ENCODE measurements at regions not wholly inside any gene's neighbourhood (a gene's known extent, or its start where the extent isn't known, plus 50 kb on each side); places are given as distances from the start of the nearest gene placed in this dataset.

DNA sequence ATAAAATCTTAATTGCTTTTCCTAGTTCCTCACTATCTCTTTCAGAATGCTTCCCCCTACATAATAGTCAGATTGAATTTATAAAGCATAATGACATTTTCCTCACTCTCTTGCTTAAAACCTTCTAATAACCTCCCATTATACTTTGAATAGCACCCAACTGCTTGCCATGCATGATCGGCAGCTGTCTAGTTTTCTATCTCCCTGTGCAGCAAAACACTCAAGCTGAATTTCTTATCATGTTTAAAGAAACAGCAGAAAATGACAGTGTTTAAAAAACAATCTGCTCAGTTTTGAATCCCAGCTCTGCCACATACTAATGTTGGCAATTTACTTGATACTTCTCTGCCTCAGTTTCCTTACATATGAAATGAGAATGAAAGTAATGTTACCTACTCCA lies 947.1 kb upstream of the HS3ST1 start:
- H3K36me3 ChIP-seq (ENCODE audit: insufficient read depth), result no peaks in the 10 kb centered on the region
- no peaks in the 10 kb centered on the region for H3K27me3 ChIP-seq (ENCODE audit: insufficient read depth)
- H3K4me1 ChIP-seq (ENCODE audit: insufficient read depth), result no peaks in the 10 kb centered on the region
- H3K27ac ChIP-seq (ENCODE audit: low read depth), result no peak overlapping the region
- no peak overlapping the region for H3K4me2 ChIP-seq
- no peak overlapping the region for H3K4me3 Mint-ChIP-seq
- H2AFZ ChIP-seq, result no peak overlapping the region
- no peaks in the 10 kb centered on the region for H3K9me2 ChIP-seq (ENCODE audit: insufficient read depth)
- DNase-seq (ENCODE audit: low spot score) (no peak), ATAC-seq (no peak)
- H4K20me1 ChIP-seq (replicated peaks; ENCODE audit: insufficient read depth), result no peaks in the 10 kb centered on the region
- no peaks in the 10 kb centered on the region for H3K79me2 ChIP-seq (replicated peaks; ENCODE audit: insufficient read depth)
- TF ChIP-seq STAT1 (IDR thresholded peaks at IDR 0.05; ENCODE audit: unreplicated experiment) (no peak), ZNF114 (CRISPR knock-in tag; IDR thresholded peaks at IDR 0.05) (no peak), POLR2AphosphoS5 (IDR thresholded peaks at IDR 0.05; ENCODE audit: low read depth) (no peak), EZH2phosphoT487 (IDR thresholded peaks at IDR 0.05; ENCODE audit: unreplicated experiment) (no peak), NANOG (IDR thresholded peaks at IDR 0.05; ENCODE audit: borderline replicate concordance) (no peak), CREB1 (CRISPR knock-in tag; IDR thresholded peaks at IDR 0.05; ENCODE audit: low read depth) (no peak), EZH2 (IDR thresholded peaks at IDR 0.05; ENCODE audit: low read depth, unreplicated experiment) (no peak), JUNB (IDR thresholded peaks at IDR 0.05; ENCODE audit: unreplicated experiment) (no peak), ZNF331 (CRISPR knock-in tag; IDR thresholded peaks at IDR 0.05; ENCODE audit: low read depth) (no peak)
- TF ChIP-seq, protein P1, sequence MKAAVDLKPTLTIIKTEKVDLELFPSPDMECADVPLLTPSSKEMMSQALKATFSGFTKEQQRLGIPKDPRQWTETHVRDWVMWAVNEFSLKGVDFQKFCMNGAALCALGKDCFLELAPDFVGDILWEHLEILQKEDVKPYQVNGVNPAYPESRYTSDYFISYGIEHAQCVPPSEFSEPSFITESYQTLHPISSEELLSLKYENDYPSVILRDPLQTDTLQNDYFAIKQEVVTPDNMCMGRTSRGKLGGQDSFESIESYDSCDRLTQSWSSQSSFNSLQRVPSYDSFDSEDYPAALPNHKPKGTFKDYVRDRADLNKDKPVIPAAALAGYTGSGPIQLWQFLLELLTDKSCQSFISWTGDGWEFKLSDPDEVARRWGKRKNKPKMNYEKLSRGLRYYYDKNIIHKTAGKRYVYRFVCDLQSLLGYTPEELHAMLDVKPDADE (IDR thresholded peaks at IDR 0.05), result no peak
- TF ChIP-seq, protein P2, sequence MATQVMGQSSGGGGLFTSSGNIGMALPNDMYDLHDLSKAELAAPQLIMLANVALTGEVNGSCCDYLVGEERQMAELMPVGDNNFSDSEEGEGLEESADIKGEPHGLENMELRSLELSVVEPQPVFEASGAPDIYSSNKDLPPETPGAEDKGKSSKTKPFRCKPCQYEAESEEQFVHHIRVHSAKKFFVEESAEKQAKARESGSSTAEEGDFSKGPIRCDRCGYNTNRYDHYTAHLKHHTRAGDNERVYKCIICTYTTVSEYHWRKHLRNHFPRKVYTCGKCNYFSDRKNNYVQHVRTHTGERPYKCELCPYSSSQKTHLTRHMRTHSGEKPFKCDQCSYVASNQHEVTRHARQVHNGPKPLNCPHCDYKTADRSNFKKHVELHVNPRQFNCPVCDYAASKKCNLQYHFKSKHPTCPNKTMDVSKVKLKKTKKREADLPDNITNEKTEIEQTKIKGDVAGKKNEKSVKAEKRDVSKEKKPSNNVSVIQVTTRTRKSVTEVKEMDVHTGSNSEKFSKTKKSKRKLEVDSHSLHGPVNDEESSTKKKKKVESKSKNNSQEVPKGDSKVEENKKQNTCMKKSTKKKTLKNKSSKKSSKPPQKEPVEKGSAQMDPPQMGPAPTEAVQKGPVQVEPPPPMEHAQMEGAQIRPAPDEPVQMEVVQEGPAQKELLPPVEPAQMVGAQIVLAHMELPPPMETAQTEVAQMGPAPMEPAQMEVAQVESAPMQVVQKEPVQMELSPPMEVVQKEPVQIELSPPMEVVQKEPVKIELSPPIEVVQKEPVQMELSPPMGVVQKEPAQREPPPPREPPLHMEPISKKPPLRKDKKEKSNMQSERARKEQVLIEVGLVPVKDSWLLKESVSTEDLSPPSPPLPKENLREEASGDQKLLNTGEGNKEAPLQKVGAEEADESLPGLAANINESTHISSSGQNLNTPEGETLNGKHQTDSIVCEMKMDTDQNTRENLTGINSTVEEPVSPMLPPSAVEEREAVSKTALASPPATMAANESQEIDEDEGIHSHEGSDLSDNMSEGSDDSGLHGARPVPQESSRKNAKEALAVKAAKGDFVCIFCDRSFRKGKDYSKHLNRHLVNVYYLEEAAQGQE (IDR thresholded peaks at IDR 0.05; ENCODE audit: unreplicated experiment), result no peak
- TF ChIP-seq, protein P3, sequence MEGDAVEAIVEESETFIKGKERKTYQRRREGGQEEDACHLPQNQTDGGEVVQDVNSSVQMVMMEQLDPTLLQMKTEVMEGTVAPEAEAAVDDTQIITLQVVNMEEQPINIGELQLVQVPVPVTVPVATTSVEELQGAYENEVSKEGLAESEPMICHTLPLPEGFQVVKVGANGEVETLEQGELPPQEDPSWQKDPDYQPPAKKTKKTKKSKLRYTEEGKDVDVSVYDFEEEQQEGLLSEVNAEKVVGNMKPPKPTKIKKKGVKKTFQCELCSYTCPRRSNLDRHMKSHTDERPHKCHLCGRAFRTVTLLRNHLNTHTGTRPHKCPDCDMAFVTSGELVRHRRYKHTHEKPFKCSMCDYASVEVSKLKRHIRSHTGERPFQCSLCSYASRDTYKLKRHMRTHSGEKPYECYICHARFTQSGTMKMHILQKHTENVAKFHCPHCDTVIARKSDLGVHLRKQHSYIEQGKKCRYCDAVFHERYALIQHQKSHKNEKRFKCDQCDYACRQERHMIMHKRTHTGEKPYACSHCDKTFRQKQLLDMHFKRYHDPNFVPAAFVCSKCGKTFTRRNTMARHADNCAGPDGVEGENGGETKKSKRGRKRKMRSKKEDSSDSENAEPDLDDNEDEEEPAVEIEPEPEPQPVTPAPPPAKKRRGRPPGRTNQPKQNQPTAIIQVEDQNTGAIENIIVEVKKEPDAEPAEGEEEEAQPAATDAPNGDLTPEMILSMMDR (conservative IDR thresholded peaks at IDR 0.05; ENCODE audit: low read depth in 2 of 2), result no peak
- TF ChIP-seq, protein P4, sequence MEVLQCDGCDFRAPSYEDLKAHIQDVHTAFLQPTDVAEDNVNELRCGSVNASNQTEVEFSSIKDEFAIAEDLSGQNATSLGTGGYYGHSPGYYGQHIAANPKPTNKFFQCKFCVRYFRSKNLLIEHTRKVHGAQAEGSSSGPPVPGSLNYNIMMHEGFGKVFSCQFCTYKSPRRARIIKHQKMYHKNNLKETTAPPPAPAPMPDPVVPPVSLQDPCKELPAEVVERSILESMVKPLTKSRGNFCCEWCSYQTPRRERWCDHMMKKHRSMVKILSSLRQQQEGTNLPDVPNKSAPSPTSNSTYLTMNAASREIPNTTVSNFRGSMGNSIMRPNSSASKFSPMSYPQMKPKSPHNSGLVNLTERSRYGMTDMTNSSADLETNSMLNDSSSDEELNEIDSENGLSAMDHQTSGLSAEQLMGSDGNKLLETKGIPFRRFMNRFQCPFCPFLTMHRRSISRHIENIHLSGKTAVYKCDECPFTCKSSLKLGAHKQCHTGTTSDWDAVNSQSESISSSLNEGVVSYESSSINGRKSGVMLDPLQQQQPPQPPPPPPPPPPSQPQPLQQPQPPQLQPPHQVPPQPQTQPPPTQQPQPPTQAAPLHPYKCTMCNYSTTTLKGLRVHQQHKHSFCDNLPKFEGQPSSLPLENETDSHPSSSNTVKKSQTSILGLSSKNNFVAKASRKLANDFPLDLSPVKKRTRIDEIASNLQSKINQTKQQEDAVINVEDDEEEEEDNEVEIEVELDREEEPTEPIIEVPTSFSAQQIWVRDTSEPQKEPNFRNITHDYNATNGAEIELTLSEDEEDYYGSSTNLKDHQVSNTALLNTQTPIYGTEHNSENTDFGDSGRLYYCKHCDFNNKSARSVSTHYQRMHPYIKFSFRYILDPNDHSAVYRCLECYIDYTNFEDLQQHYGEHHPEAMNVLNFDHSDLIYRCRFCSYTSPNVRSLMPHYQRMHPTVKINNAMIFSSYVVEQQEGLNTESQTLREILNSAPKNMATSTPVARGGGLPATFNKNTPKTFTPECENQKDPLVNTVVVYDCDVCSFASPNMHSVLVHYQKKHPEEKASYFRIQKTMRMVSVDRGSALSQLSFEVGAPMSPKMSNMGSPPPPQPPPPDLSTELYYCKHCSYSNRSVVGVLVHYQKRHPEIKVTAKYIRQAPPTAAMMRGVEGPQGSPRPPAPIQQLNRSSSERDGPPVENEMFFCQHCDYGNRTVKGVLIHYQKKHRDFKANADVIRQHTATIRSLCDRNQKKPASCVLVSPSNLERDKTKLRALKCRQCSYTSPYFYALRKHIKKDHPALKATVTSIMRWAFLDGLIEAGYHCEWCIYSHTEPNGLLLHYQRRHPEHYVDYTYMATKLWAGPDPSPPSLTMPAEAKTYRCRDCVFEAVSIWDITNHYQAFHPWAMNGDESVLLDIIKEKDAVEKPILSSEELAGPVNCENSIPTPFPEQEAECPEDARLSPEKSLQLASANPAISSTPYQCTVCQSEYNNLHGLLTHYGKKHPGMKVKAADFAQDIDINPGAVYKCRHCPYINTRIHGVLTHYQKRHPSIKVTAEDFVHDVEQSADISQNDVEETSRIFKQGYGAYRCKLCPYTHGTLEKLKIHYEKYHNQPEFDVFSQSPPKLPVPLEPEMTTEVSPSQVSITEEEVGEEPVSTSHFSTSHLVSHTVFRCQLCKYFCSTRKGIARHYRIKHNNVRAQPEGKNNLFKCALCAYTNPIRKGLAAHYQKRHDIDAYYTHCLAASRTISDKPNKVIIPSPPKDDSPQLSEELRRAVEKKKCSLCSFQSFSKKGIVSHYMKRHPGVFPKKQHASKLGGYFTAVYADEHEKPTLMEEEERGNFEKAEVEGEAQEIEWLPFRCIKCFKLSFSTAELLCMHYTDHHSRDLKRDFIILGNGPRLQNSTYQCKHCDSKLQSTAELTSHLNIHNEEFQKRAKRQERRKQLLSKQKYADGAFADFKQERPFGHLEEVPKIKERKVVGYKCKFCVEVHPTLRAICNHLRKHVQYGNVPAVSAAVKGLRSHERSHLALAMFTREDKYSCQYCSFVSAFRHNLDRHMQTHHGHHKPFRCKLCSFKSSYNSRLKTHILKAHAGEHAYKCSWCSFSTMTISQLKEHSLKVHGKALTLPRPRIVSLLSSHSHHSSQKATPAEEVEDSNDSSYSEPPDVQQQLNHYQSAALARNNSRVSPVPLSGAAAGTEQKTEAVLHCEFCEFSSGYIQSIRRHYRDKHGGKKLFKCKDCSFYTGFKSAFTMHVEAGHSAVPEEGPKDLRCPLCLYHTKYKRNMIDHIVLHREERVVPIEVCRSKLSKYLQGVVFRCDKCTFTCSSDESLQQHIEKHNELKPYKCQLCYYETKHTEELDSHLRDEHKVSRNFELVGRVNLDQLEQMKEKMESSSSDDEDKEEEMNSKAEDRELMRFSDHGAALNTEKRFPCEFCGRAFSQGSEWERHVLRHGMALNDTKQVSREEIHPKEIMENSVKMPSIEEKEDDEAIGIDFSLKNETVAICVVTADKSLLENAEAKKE (CRISPR knock-in tag; IDR thresholded peaks at IDR 0.05), result no peak
- H3K36me3 Mint-ChIP-seq (ENCODE audit: low read depth), result no peaks in the 10 kb centered on the region
- no peak overlapping the region for H3K27ac Mint-ChIP-seq
- no peaks in the 10 kb centered on the region for H3F3A ChIP-seq (replicated peaks; ENCODE audit: low read depth)
- no peaks in the 10 kb centered on the region for H3K9me3 Mint-ChIP-seq
- H3K4me3 ChIP-seq, result no peak overlapping the region
- H3K27me3 Mint-ChIP-seq (ENCODE audit: insufficient read depth, low read depth, poor library complexity), result peaks cover 1% of the 10 kb centered on the region
- H3K4me1 Mint-ChIP-seq, result no peaks in the 10 kb centered on the region
